Activated B cell treated with CpG ODN at 0.5 μM for 24 hours (primary cell): ENCODE measurements at regions not wholly inside any gene's neighbourhood (a gene's known extent, or its start where the extent isn't known, plus 50 kb on each side); places are given as distances from the start of the nearest gene placed in this dataset.

ENCODE experiments used
- ATAC-seq: fragments of 200-7000 bp; cut with Tn5 transposase; one replicate; pipeline ENCODE4 v1.10.0; 2021; ENCODE audit warnings: low read depth, mild to moderate bottlenecking, moderate library complexity
- CTCF ChIA-PET: fragments of 350-600 bp; sonication (Branson Sonifier 250); formaldehyde crosslinking; loops from one replicate; lab custom pipeline; 2021; ENCODE audit warnings: antibody characterized with exemption; lab: Charles Lee
- POLR2A ChIA-PET: fragments of 350-600 bp; sonication (Branson Sonifier 250); formaldehyde crosslinking; loops from one replicate; lab custom pipeline; 2021; ENCODE audit warnings: antibody characterized with exemption; lab: Charles Lee
- DNase-seq: peaks from one replicate; pipeline ENCODE4 v3.0.0; 2022
- H3K27ac Mint-ChIP-seq: one replicate; pipeline ENCODE4 v1.8.0; 2020; ENCODE audit warnings: mixed read lengths
- H3K27me3 Mint-ChIP-seq: one replicate; pipeline ENCODE4 v1.8.0; 2021; ENCODE audit warnings: mixed read lengths
- H3K36me3 Mint-ChIP-seq: one replicate; pipeline ENCODE4 v1.8.0; 2021; ENCODE audit warnings: low read depth, mixed read lengths
- H3K4me1 Mint-ChIP-seq: one replicate; pipeline ENCODE4 v1.8.0; 2021; ENCODE audit warnings: mixed read lengths
- H3K4me3 Mint-ChIP-seq: one replicate; pipeline ENCODE4 v1.8.0; 2020; ENCODE audit warnings: mild to moderate bottlenecking, mixed read lengths
- H3K9me3 Mint-ChIP-seq: one replicate; pipeline ENCODE4 v1.8.0; 2020; ENCODE audit warnings: mixed read lengths
- intact Hi-C: fragments of 100-400 bp; cut with micrococcal nuclease; formaldehyde crosslinking; loops from one replicate; pipeline ENCODE4 v1.15.1; 2024
- TF ChIP-seq, protein P1 (sequence below): fragments of 200-600 bp; IDR thresholded peaks from one replicate; pipeline ENCODE4 v1.8.0; 2022; ENCODE audit warnings: antibody characterized with exemption, mild to moderate bottlenecking

DNA sequence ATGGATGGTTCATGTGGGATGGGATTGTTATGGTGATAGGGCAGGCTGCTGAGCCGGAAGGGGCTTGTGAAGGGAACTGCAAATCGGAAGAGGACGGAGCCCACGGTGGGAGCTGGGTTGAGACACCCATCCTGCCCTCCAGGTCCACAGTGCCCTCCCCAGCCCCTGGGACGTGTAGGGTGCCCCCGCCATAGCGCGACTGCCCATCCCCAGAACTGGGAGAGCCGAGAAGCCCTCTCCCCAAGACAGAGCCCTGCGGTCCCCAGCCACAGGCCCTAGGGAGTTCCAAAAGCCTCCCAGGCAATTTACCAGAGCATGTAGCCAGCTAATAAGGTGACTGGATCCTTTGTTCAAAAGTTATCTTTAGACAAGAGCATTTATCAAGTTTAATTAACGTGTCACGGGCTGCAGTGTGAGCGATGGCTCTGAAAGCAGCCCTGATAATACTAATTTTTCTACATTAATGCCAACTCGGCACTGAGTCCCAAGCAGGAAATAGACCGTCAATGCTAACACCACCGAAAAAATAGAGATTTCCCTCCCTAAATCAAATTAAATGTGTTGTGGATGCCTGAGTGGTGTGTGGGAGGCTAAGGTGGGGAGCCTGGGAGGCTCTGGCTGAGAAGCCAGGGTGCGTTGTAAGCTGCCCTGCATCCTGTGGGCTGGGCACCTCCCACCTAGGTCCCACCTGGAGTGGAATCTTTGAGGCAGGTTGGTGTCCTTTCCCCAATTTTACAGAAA, 76.8 kb upstream of the RTL6 start:
- peaks cover 14% of the 10 kb centered on the region for H3K27me3 Mint-ChIP-seq
- ChIA-PET POLR2A (no interaction called here), CTCF (no interaction called here)
- ATAC-seq (no peak), DNase-seq (no peak)
- no peaks in the 10 kb centered on the region for H3K9me3 Mint-ChIP-seq
- no peaks in the 10 kb centered on the region for H3K36me3 Mint-ChIP-seq
- no peaks in the 10 kb centered on the region for H3K4me1 Mint-ChIP-seq
- no peak overlapping the region for H3K4me3 Mint-ChIP-seq
- H3K27ac Mint-ChIP-seq: no peak overlapping the region
- TF ChIP-seq, protein P1, sequence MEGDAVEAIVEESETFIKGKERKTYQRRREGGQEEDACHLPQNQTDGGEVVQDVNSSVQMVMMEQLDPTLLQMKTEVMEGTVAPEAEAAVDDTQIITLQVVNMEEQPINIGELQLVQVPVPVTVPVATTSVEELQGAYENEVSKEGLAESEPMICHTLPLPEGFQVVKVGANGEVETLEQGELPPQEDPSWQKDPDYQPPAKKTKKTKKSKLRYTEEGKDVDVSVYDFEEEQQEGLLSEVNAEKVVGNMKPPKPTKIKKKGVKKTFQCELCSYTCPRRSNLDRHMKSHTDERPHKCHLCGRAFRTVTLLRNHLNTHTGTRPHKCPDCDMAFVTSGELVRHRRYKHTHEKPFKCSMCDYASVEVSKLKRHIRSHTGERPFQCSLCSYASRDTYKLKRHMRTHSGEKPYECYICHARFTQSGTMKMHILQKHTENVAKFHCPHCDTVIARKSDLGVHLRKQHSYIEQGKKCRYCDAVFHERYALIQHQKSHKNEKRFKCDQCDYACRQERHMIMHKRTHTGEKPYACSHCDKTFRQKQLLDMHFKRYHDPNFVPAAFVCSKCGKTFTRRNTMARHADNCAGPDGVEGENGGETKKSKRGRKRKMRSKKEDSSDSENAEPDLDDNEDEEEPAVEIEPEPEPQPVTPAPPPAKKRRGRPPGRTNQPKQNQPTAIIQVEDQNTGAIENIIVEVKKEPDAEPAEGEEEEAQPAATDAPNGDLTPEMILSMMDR: no peak
- intact Hi-C loops: no loop called here

GRCh38 chr22:44574057-44574639, 76.1 kb upstream of the RTL6 start:
- Mint-ChIP-seq H3K27ac (no peak overlapping the region), H3K4me3 (no peak overlapping the region), H3K9me3 (no peaks in the 10 kb centered on the region), H3K27me3 (peaks cover 16% of the 10 kb centered on the region), H3K4me1 (no peaks in the 10 kb centered on the region), H3K36me3 (no peaks in the 10 kb centered on the region)
- TF ChIP-seq, protein P1: no peak
- CTCF ChIA-PET: no interaction called here
- POLR2A ChIA-PET: no interaction called here
- DNase-seq: no peak
- intact Hi-C loops: no loop called here
- no peak for ATAC-seq

GRCh38 chr22:44573451-44573850, 75.4 kb upstream of the RTL6 start:
- TF ChIP-seq, protein P1: no peak
- no peaks in the 10 kb centered on the region for H3K4me1 Mint-ChIP-seq
- no peak overlapping the region for H3K4me3 Mint-ChIP-seq
- peaks cover 13% of the 10 kb centered on the region for H3K27me3 Mint-ChIP-seq
- H3K27ac Mint-ChIP-seq: no peak overlapping the region
- ChIA-PET CTCF (no interaction called here), POLR2A (no interaction called here)
- no peaks in the 10 kb centered on the region for H3K36me3 Mint-ChIP-seq
- H3K9me3 Mint-ChIP-seq: no peaks in the 10 kb centered on the region
- DNase-seq (no peak), ATAC-seq (no peak)
- intact Hi-C loops: no loop called here

GRCh38 chr22:44572414-44573207, 74.6 kb upstream of the RTL6 start:
- H3K4me1 Mint-ChIP-seq: no peaks in the 10 kb centered on the region
- peaks cover 14% of the 10 kb centered on the region for H3K27me3 Mint-ChIP-seq
- no peaks in the 10 kb centered on the region for H3K36me3 Mint-ChIP-seq
- H3K27ac Mint-ChIP-seq: no peak overlapping the region
- ChIA-PET CTCF (no interaction called here), POLR2A (no interaction called here)
- no peak overlapping the region for H3K4me3 Mint-ChIP-seq
- intact Hi-C loops: no loop called here
- TF ChIP-seq, protein P1: no peak
- no peak for ATAC-seq
- no peaks in the 10 kb centered on the region for H3K9me3 Mint-ChIP-seq
- DNase-seq: no peak
